ENCODE measurements at regions not wholly inside any gene's neighbourhood (a gene's known extent, or its start where the extent isn't known, plus 50 kb on each side); places are given as distances from the start of the nearest gene placed in this dataset.
"Not testable (repeated sequence)": the region's sequence is repeated elsewhere in the genome, so short reads cannot be mapped to it uniquely, and the experiment has no call there.

DNA sequence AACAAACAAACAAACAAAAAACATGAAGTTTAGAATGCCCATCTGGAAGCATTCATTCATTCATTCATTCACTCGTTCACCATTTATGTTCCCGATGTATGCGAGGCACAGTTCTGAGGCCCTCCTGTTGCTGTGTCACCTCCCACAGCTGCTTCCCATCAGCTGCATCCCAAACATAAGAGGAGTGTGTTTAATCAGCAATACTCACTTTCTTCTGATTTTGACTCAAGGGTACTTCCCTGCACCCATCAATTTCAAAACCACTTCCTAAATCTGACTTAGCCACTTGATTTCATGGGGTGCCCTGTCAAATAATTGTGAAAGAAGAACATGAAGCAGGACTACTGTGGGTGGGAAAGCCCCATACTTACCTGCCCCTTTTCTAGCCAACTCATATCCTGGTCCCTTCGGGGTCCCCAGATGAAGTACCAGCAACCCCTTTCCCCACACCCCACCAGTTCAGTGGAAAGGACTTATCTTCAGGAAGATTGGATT lies 128.0 kb upstream of the IL12B start:
- DNase-seq: peak; percentile 34

DNA sequence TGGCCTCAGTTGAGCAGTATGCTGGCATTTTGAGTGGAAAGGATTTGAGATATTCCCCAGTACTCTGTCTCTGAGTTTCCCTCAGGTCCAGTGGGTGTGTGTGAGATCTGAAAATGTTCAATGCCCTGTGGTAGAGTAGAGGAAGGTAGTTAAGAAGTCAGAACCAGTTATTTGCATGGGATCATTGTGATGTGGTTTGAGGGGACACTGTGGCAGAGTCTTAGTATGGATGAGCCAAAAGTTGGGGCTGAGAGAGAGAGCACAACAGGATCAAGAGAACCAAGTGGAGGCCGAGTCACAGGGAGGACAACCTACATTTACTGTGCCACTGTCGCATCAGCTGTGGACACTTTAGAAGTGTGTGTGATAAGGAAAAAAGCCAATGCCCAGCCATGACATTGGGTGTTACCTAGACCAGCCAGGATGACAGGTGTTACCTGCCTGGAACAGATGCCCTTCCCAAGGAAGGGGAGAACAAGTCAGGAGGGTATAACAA lies 128.9 kb upstream of the IL12B start:
- DNase-seq: no peak

DNA sequence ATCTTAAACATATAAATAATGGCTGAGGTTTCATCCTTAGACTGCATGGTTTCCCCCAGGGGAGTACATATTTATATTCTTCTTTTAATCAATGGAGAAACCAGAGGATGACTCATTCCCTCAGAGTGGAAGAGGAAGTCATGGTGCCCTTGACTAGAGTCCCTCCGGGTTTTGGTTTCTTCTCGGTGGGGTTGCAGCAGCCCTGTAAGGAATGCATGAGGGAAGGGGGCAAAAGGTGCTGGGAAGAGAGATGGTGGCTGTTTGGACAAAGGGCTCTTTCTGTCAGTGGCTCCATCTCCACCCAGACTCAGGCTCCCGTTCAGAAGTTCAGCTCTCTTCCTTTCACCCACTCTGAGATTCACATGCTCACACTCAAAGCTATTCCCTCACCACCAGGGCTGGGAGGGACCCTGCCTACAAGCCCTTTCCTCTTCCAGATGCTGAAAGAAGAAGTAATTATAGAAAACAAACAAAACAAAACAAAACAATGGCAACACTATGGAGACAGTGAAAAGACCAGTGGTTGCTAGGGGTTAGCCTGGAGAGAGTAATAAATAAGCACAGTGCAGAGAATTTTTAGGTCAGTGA lies 129.8 kb upstream of the IL12B start:
- DNase-seq: no peak

DNA sequence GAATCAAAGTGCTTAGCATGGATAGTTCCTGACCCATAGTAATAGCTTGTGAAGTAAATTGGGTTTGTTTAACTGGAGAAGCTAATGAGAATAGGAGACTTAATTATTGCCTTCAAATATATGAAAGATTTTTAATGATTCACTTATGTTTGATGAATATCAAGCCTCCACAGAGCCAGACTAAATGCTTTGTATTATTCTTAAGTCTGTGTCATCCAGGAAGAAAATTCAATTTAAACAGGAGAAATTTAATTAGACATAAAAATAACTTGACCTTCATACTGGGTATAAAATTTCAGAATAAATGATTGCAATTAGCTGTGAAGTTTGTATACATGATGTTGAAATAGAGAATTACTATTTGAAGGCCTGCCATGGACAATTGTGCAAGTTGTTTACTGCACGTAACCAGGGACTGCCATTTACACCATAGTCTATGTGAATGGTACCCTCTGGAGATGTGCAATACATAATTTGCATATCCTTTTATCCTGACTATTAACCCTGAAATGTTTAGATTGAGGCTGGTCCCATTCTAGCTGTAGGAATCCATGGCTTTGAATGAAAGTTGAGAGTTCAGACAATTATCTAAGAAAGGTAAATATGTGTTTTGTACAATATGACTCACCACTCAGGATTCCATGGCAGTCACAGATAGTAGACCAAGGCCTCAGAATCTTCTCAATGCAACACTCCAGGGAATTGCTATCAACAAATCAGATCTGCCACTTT lies 133.5 kb upstream of the IL12B start:
- DNase-seq: no peak

DNA sequence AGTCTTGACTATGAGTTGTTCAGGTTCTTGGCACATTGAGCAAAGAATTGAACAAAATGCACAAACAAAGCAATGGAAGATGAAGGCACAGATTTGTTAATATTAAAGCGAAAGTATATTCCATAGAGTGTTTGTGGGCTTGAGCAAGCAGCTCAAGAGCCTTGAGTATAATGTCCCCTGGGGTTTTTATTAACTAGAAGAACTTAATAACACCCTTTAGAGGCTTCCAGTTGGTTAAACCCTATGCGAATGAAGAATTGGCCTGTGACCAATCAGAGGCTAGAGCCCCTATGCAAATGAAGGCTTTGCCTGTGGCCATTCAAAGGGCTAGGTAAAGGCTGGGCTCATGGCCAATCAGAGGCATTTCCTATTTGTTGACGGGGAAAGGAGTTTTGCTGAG lies 135.3 kb upstream of the IL12B start:
- DNase-seq: no peak

DNA sequence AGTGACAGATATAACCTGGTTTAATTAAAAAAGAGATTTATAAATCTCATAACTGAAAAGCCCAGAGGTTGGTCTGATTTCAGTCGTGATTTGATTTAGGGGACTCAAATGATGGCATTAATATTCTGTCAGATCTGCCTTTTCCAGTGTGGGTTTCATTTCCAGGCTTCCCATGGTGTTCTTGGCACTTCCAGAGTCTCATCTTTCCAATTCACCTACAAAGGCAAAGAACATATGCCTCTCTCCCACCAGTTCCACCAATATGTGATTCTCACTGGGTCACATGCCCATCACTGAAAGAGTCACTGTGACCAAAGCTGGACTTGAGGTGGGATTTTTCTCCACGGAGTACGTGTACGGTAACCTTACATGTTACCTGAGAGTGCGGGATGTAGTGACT lies 137.4 kb upstream of the IL12B start:
- DNase-seq: no peak

DNA sequence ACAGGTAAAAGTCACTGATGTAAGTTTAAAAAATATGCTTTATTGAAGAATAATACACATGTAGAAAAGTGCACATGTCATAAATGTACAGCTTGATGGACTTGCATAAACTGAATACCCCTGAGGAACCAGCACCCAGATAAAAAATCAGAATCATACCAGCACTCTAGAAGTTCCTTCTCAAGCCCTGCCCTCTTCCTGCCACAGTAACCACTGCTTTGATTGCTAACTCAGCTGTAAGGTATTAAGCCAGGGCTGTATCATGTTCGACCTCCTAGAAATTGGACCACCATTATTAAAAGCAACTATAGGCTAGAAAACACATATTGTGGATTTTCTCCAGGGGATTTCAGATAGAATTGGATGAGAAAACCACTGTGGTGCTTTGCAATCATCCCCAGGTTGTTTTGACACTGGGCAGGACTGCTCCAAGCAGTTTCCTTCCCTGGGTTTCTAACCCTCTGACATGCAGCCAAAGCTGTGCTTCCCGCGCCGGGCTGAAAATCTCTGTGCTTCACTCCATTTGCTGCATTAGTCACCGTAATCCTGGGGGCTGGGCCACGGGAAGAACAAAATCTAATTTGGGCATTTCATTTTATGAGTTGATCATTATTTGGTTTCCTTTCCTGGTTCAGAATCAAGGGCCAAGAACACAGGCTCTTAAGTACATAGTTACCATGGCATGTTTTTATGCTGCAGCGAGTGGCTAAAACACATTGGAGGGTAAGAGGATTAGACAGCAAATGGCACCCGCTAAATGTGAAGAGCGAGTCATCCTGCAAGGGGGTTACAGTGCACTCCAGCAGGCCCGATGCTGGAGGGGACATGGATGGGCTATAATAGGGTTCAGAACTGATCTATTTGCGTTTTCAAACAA lies 139.4 kb upstream of the IL12B start:
- no peak for DNase-seq

DNA sequence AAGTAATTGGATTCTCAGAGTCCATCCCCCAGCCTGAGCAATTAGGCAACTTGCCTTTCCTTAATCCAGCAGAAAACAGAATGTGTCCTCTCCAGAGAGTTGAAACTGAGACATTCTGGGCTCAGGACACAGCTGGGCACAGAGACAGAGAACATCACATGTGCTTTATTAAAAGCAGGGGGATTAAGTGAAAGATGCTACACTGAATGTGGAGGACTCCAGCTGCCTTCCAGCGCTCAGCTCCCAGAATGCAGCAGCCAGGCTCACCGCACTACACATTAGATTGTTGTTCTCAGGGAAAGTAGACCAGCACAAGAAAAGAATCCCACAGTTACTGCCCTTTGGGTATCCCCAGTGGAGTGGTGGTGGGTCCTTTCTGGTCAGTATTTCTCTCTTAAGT lies 141.6 kb upstream of the IL12B start:
- no peak for DNase-seq

DNA sequence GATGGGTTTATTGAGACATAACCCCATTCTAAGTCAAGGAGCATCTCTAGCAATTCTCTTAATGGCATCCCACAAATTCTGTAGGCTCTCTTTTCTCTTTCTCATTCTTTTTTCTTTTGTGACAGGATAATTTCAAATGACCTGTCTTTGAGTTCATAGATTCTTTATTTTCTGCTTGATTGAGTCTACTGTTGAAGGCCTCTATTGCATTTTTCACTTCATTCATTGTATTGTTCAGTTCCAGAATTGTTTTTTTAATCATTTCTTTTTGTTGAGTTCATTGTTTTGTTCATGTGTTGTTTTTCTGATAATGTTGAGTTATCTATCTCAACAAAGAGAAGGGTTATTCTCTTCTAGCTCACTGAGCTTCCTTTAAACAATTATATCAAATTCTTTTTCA lies 144.7 kb upstream of the IL12B start:
- no peak for DNase-seq

DNA sequence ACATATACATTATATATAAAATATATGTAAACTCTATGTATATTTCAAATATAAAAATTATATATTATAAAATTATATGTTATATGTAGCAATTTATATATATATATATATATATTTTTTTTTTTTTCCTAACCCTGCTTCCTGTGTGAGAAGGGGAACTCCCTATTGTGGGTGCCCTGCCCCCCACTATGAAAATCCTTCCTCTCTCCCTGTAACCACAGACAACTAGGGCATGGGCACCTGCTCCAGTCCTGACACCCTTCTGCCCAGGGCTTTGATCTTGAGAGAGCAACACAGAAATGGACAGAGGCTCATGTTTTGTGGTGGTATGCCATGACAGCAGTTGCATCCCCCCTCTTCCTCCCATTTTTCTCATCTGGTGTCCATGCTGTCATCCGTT lies 148.7 kb upstream of the IL12B start:
- no peak for DNase-seq

DNA sequence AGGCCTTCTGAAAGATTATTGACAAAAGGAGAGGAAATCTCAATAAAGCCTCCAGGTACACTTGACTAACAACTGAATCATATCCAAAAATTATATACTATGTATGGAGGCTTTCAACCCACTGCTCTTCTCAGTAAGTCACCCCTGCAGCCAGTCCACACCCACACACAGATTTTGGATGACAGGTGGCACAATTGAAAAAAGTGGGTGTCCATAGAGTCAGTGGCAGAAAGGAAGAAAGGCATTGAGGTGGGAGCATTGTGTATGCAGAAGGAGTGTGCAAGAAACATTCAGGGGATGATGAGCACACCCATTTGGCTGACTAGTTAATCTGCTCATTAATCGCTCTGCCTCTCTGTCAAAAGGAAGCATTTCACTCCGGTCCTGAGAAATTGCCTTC lies 150.6 kb upstream of the IL12B start:
- no peak for DNase-seq

DNA sequence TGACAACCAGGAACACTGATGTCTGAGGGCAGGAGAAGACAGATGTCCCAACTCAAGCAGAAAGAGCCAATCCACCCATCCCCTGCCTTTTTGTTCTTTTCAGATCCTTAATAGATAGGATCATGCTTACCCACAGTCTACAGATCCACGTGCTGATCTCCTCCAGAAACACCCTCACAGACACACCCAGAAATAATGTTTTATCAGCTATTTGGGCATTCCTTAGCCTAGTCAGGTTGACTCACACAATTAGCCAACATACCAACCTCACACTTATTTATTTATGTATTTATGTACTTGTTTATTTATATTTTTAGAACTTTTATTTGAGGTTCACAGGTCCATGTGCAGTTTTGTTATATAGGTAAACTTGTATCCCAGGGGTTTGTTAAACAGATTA lies 151.5 kb upstream of the IL12B start:
- no peak for DNase-seq

DNA sequence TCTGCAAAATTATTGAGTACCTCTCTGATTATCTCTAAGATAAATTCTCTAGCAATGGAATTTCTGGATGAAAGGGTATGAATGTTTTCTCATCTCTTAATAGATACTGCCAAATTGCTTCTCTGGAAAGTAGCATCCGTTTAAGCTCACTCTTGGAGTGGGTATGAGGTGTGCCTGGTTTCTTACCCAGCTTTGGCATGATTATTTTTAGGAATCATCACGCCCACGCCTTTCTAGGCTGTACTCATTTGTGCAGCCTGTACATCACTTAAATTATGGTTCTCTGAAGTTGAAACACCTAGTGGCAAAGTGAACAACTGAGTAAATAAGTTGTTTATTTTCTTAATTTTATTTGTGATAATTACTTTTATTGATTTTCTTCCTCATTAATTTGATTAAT lies 156.5 kb upstream of the IL12B start:
- DNase-seq: no peak

DNA sequence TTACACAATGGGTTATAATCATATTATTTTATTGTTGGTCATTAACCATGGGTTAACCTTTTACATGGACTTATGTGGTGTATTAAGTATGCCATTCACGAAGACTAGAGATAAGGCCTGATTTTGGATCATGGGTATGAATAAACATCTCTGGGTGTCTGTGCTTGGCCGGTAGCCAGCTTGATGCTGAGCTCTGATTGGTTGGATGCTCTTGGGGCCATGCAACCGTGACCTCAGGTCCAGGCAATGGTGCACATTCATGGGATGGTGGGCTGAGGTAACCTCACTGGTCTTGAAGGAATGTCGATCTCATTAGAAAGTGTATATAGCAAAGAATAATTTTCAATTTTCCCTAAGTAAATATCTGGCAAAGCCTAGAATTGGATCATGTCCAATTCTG lies 158.2 kb upstream of the IL12B start:
- no peak for DNase-seq

DNA sequence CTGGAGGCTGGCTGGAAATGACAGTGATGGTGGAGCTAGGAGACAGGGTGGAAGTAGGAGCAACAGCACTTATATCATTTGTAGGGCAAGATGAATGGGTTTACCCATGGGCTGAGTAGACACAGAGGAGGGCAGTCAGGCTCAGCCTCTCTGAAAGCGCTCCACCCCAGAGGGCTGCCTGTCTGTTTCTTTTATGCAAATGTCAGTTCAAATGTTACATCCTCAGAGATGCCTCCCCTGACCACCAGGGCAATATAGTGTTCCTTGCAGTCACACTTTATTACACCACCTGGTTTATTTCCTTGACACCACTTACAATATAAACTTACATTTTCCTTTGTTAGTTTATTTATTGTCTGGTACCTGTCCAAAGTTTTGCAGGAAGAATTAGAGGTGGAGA lies 159.5 kb upstream of the IL12B start:
- DNase-seq: no peak

DNA sequence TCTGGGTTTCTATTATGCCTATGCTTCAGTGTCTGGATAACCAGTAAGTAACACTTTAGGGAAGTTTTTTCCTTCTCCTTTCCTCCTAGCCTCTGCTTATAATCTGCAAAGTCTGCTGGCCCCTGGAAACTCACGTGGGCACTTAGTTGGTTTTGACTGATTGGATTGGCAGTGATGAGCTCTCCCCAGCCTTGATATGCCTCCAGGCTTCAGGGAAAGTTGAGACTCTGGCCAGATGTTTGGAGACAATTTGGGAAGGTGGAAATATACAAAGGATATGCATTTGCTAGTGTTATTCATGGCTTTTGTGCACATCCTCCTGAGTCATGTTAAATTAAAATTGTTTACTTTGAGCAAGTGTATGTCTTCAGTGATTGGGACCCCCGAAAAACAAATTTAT lies 160.2 kb upstream of the IL12B start:
- DNase-seq: no peak

DNA sequence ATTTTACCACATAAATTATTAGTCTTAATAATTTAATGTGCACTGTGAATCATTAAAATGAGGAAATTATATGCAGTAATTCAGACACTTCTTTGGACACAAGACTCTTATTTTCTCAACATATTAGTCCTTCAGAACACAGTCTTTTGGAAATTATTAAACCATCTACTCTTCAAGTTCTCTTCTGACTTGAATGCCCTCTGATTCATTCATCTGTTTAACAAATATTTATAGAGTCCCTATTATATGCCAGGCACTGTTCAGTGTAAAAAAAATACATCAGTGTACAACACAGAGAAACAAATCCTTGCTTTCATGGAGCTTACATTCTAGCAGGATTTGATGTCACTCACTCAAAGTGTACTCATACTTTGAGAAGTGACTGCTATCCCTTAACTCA lies 163.4 kb upstream of the IL12B start:
- no peak for DNase-seq

DNA sequence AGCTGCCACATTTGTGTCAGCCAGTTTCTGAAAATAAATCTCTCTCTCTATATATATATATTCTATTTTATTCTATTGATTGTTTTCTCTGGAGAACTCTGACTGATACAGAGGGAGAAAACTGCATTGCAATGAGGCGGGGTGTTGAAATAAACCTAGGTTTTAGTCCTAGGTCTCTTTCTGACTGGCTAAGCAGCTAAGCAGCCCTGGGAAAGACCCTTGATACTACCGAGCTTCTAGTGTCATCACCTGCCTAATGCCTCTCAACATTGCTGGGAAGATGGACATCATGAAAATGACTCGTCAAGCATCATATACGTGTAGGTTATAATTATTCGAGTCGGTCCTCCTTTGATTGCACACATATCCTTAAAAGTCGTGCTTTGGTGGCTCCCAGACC lies 166.5 kb upstream of the IL12B start:
- no peak for DNase-seq

DNA sequence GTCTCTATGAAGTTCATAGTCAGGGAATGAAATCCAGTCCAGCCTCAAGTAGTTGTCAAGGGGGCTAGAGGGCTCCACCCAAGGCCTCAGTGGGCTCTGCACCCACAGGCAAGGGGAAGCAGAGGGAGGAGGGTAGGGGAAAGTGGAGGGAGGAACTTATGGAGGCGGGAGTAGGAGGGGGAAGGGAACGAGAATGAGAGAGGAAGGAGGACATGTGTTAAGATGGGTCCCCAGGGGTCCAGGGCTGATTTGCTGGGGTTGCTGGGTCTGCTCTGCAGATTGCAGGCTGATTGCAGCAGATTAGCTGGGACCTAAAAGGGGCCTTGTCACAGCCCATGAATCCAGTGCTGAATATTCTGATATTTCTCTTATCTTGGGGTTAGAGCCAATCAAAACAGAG lies 166.9 kb upstream of the IL12B start:
- DNase-seq: no peak

DNA sequence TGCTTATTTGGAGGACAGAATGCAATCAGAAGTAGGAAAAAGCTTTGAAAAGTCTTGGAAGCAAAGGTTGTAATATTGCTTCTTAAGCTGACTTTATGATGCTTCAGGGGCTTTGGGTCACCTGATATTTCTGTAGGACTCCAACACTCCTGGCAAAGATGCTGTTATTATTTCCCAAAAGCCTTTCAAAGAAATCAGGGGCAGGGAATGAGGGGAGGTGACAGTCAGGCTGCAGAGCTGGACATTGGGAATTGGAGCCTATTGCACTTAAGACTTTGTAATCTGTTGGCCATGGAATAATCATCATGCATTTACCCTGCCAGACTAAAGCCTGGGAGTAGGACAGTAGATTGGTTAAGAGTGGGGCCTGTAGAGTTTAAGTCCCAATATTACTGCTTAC lies 168.3 kb upstream of the IL12B start:
- no peak for DNase-seq

DNA sequence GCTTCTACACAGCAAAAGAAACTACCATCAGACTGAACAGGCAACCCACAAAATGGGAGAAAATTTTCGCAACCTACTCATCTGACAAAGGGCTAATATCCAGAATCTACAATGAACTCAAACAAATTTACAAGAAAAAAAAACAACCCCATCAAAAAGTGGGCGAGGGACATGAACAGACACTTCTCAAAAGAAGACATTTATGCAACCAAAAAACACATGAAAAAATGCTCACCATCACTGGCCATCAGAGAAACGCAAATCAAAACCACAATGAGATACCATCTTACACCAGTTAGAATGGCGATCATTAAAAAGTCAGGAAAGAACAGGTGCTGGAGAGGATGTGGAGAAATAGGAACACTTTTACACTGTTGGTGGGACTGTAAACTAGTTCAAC lies 171.8 kb upstream of the IL12B start:
- DNase-seq: not testable (repeated sequence)

DNA sequence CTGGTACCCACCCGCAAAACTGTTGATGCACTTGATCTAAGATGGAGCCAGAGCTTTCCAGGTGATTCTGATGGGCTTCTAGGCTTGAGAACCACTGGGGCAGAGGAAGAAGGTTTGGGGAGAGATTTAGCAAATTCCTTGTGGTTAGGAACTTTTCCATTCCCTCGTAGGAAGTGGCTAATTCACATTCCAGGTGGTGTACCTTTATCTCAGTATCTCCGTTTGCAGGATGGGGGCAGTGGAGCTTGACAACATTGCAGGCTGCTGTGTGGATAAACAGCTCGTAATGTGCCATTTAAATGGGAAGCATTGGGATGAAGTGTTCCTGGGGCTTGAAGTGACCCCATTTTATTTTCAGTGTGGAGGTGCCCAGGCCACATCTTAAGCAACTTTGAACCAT lies 172.9 kb upstream of the IL12B start:
- DNase-seq: no peak

DNA sequence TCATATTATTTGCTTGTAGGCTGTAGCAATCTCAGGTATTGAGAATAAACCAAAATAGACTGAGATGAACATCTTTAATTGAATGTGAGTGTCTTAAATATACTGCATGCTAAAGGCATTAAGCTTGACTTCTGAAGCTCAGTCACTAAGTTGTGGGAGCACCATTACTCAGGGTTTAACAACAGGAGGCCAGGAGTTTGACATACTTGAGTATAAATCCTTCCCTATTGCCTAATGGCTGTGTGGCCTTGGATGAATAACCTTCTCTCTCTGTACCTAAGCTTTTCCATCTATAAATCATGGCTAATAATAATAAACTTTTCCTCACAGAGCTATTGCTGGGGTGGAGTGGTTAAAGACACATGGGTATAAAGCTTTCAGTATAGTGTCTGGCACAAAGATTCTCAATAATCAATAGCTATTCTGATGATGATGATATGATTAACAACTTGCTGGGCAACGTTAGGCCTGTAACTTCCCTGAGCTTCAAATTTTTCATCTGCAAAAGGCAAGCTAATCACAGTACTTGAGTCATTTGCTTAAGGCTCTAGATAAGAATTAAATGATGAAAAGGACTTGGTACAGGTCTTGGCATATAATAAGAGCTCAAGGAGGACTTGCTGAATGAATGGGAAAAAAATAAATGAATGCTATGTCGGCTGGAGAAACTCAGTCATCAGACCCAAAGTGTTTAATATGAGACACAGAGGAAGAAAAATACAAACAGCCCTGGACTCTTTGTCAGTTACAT lies 174.0 kb upstream of the IL12B start:
- DNase-seq: no peak
